Activated T-cell treated with anti-CD3 and anti-CD28 coated beads, Interleukin-2, amount 50 U/mL, for 24 hours (primary cell): ENCODE measurements at regions not wholly inside any gene's neighbourhood (a gene's known extent, or its start where the extent isn't known, plus 50 kb on each side); places are given as distances from the start of the nearest gene placed in this dataset.

Experiments used
- DNase-seq: peaks from one replicate; pipeline ENCODE4 v3.0.0-alpha.2; 2020
- H3K27ac Mint-ChIP-seq: 2 replicates; pipeline ENCODE4 v1.8.0; 2020; ENCODE audit warnings: mild to moderate bottlenecking, mixed read lengths
- H3K27me3 Mint-ChIP-seq: 2 replicates; pipeline ENCODE4 v1.8.0; 2020; ENCODE audit warnings: mixed read lengths
- H3K36me3 Mint-ChIP-seq: 2 replicates; pipeline ENCODE4 v1.8.0; 2020; ENCODE audit warnings: low read depth, mixed read lengths
- H3K4me1 Mint-ChIP-seq: 2 replicates; pipeline ENCODE4 v1.8.0; 2020; ENCODE audit warnings: low read depth, mixed read lengths
- H3K4me3 Mint-ChIP-seq: 2 replicates; pipeline ENCODE4 v1.8.0; 2020; ENCODE audit warnings: mild to moderate bottlenecking, moderate library complexity, mixed read lengths
- H3K9me3 Mint-ChIP-seq: 2 replicates; pipeline ENCODE4 v1.8.0; 2020; ENCODE audit warnings: mixed read lengths

DNA sequence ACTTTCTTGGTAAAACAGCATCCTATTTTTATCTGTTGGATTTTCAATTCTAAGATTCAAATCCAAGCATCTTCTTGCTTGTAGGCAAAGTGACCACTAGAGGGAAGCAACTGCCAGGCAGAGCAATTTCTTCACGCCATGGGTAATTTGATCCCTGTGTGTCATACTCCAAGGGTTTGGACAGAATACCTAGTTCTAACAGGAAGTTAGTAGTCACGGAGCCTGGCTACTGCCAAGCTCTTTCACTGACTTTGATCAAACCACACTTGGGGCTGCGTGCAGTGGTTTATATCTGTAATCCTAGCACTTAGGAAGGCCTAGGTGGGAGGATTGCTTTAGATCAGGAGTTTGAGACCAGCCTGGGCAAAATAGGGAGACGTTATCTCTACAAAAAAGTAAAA is 473.6 kb upstream of the TNC start:
- H3K27ac Mint-ChIP-seq: no peak overlapping the region
- H3K4me3 Mint-ChIP-seq: no peak overlapping the region
- no peaks in the 10 kb centered on the region for H3K36me3 Mint-ChIP-seq
- no peak for DNase-seq
- no peaks in the 10 kb centered on the region for H3K9me3 Mint-ChIP-seq
- H3K27me3 Mint-ChIP-seq: peaks cover 26% of the 10 kb centered on the region
- H3K4me1 Mint-ChIP-seq: no peaks in the 10 kb centered on the region

DNA sequence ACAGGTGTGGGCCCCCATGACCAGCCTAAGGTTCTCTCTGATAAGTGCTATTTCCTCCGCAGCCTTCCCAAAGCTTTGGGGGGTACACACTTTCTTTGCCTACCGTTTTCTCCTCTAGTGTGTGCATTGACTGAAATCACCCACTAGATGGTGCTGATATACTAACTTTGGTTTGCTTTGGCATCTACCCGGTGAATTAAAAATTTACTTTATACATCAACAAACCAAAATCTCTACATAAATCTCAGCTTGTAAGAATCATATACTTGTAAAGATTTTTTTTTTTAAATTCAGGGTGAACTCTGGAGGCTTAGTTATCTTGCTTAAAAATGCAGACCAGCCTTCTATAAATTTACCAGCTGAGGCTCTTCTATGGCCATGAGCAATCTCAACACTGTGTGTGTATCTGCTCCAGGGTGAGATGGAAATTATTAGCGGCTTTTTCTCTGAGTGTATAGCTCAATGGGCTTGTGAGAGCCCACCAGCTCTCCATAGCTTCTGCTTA is 475.7 kb upstream of the TNC start:
- Mint-ChIP-seq H3K27me3 (peaks cover 44% of the 10 kb centered on the region), H3K36me3 (no peaks in the 10 kb centered on the region), H3K9me3 (no peaks in the 10 kb centered on the region), H3K27ac (no peak overlapping the region), H3K4me1 (no peaks in the 10 kb centered on the region), H3K4me3 (no peak overlapping the region)
- DNase-seq: no peak

DNA sequence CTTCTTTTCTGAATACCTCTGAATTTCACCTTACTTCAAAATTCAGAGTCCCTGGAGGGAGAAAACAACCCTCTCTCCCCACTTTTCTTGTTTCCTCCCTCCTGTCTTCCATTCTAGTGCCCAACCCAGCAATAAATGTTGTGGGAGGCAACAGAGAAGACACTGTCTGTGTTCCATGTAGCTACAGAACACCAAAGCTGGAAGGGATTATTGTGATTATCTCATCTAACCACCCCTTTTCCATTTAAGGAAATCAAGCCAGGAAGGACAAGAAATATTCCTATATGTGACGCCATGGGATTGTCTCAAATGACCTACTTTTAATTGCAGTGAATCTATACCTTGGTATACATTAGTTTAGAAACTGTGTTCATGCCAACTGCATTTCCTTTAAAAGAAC is 476.6 kb upstream of the TNC start:
- no peaks in the 10 kb centered on the region for H3K4me1 Mint-ChIP-seq
- H3K27me3 Mint-ChIP-seq: peaks cover 44% of the 10 kb centered on the region
- no peak overlapping the region for H3K27ac Mint-ChIP-seq
- H3K9me3 Mint-ChIP-seq: no peaks in the 10 kb centered on the region
- no peaks in the 10 kb centered on the region for H3K36me3 Mint-ChIP-seq
- DNase-seq: no peak
- no peak overlapping the region for H3K4me3 Mint-ChIP-seq

DNA sequence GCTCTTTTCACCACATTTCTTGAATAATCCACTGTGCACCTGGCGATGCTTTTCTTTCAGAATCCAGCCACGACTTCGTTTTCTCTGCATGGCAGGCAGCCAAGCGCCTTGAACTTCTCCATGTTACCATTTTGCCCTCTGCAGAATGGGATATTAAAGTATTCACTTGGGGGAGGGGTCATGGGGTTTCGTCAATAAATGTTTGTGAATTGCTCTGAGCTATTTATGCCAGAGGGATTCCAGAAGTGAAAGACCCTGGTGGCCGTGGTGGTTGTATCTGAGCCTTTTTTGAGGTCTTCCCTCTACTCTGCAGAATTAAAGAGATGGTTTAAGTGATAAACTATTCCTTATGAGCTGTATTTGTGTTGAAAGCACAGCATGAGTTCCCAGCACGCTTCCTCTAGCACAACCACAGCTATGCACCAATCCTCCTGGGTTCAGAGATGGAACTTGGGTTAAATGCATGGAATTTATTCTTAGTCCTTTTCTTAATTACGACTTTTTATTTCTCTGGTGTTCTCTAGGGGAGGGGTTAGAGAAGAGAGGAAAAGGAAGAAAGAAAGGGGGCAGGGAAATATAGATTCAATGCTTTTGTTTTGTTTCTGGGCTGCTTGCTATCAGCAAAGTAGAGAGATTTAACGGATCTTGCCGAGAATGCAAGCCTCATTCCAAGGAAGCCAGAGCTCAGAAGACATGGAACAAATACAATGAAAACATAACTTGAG is 478.2 kb upstream of the TNC start:
- no peaks in the 10 kb centered on the region for H3K36me3 Mint-ChIP-seq

DNA sequence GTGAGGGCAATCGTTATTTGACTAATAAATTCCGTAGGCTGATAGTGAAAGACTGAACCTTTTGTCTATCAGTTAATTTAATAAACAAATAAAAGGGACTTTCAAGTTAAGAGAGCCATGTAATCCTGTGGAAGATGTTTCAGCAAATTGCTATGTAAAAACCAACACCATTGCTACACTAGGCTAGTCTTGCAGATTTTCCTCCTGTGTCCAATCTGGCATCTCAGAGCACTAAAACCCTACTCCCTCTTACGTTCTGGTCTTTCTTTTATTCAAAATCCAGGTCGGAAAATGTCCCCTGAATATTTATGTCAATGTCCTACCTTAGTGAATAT is 478.8 kb upstream of the TNC start:
- no peaks in the 10 kb centered on the region for H3K4me1 Mint-ChIP-seq
- no peak for DNase-seq
- no peak overlapping the region for H3K27ac Mint-ChIP-seq
- no peaks in the 10 kb centered on the region for H3K36me3 Mint-ChIP-seq
- H3K9me3 Mint-ChIP-seq: no peaks in the 10 kb centered on the region
- peaks cover 47% of the 10 kb centered on the region for H3K27me3 Mint-ChIP-seq
- no peak overlapping the region for H3K4me3 Mint-ChIP-seq

More for the DNA sequence above, 478.2 kb upstream of the TNC start:
- DNase-seq: no peak
- Mint-ChIP-seq H3K4me3 (no peak overlapping the region), H3K9me3 (no peaks in the 10 kb centered on the region), H3K4me1 (no peaks in the 10 kb centered on the region), H3K27ac (no peak overlapping the region), H3K27me3 (peaks cover 47% of the 10 kb centered on the region)

DNA sequence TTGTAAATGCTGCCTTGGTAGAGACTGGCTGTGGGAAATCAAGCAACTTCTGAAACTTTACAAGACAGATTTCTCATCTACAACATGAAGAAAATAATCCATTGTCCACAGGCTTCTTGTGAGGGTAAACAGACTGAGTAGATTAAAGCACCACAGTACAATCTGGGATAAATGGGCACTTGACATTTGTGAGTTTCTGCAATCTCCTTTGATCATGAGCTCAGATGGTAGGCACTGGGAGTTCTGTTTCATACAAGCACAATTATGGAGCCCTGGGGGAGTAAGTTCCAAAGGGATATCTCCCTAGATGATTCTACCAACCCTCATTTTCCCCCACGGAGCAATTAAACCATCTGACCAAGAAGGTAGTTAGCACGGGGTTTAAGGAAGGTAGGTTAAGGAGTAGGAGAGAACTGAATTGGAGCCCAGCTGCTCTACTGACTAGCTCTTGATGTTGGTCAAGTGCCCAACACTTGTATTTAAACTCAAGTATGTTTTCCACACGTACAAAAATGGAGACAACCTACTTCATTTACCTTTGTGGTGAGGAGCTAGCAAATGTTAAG is 479.5 kb upstream of the TNC start:
- H3K36me3 Mint-ChIP-seq: no peaks in the 10 kb centered on the region
- H3K27ac Mint-ChIP-seq: no peak overlapping the region
- no peaks in the 10 kb centered on the region for H3K4me1 Mint-ChIP-seq
- DNase-seq: no peak
- H3K4me3 Mint-ChIP-seq: no peak overlapping the region
- H3K27me3 Mint-ChIP-seq: peaks cover 47% of the 10 kb centered on the region
- no peaks in the 10 kb centered on the region for H3K9me3 Mint-ChIP-seq

DNA sequence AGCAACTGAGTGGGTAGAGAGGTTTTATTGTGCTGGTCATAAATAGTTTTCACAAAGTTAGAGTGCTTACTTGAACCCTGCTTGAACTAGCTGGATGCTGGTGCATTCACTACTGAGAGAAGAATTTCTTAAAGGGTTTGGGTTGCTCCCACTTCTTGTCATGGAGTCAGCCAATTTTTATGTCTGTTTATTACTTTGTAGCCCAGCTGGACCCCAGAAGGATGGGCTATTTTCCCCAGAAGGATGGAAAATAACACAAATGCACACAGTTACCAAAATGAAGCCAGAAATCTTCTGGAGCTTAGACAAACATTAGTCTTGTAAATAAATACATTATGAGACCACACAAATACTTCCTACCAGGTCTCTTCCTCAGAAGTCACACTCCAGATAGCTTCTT is 480.8 kb upstream of the TNC start:
- H3K4me3 Mint-ChIP-seq: no peak overlapping the region
- H3K4me1 Mint-ChIP-seq: no peaks in the 10 kb centered on the region
- H3K27me3 Mint-ChIP-seq: peaks cover 41% of the 10 kb centered on the region

DNA sequence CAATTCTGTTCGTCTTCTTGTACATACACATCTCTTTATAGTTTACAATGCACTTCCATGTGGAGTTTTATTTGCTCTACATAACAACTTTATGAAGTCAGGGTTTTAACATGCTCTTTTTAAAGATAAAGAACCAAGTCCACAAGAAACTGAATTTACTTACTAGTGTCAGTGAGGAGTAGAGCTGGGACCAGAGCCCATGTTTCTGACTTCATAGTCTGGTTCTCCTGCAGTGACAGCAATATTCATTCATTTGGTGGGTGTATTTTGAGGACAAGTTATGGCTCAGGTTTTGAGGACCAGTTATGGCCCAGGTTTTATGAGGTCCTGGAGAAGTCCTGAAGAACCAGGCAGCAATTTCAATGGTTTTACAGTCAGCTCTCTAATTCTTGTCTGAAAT is 481.9 kb upstream of the TNC start:
- Mint-ChIP-seq H3K4me3 (no peak overlapping the region), H3K36me3 (no peaks in the 10 kb centered on the region), H3K27me3 (peaks cover 30% of the 10 kb centered on the region), H3K4me1 (no peaks in the 10 kb centered on the region), H3K9me3 (no peaks in the 10 kb centered on the region), H3K27ac (no peak overlapping the region)
- DNase-seq: no peak

More for the DNA sequence above, 480.8 kb upstream of the TNC start:
- Mint-ChIP-seq H3K9me3 (no peaks in the 10 kb centered on the region), H3K36me3 (no peaks in the 10 kb centered on the region), H3K27ac (no peak overlapping the region)
- DNase-seq: no peak

DNA sequence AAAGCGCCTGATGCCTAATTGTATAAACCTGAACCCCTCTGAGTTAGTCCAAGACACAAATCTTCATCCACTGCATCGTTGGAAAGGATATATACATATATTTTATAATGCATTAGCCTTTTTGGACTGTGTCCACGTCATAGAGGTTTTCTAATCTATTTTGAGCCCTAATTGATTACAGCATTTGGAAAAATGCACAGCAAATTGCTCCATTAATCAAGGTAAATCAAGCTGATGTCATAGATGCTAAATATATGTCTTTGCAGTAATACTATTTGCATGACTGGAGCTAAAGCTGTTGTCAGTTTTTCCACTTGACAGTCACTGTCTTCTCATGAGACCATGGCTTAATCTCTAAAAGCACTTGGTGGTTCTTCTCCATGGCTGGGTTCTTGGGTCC is 483.5 kb upstream of the TNC start:
- Mint-ChIP-seq H3K27ac (no peak overlapping the region), H3K4me3 (no peak overlapping the region), H3K36me3 (no peaks in the 10 kb centered on the region), H3K9me3 (no peaks in the 10 kb centered on the region), H3K4me1 (no peaks in the 10 kb centered on the region), H3K27me3 (peaks cover 25% of the 10 kb centered on the region)
- DNase-seq: no peak

DNA sequence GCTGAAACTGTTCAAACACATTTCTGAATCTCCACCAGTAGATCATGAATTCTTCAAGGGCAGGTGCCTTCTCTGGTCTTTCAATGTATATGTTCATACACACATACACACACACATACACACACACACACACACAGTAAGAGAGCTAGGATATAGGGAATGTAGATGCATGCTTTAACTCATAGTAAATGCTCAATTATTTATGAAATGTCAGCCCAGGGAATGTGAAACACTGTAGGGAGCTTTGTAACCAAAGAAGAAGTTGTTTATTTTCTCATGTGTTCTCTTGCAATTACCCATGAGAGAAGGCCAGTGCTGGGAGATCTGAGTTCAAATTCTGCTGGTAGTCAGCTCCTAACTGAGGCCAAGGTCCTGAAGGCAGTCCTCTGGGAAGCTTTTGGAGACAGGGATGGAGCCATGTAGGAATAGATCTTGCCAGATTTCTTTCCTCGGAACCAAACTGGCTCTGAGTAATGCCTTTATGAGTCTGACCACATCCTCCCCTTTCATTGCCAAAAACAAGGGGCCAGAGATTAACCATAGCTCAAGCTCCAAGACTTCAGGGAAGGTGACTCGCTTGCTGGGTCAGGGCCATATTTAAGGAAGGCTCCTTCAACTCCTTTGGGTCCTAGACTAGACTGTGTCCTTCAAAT is 487.0 kb upstream of the TNC start:
- Mint-ChIP-seq H3K9me3 (no peaks in the 10 kb centered on the region), H3K27me3 (peaks cover 3% of the 10 kb centered on the region), H3K27ac (no peak overlapping the region), H3K36me3 (no peaks in the 10 kb centered on the region), H3K4me1 (no peaks in the 10 kb centered on the region), H3K4me3 (no peak overlapping the region)
- no peak for DNase-seq

DNA sequence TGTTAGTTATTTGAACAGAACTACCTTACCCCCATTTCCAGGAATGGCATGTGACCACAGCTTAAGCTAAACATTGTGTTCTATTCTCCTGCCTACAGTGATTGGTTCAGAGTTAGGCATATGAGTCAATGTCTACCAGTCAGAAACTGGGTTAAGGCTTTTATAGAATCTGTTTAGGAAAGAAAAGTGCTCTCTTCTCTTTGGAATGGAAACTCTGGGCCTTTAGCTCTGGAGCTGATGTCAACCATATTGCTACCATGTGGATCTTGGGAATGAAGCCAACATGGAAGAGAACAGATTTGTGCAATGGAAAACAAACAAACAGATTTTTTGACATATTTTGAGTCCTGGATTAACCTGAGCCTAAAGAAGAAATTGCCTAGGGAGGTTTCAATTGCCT is 488.9 kb upstream of the TNC start:
- no peaks in the 10 kb centered on the region for H3K4me1 Mint-ChIP-seq
- no peaks in the 10 kb centered on the region for H3K36me3 Mint-ChIP-seq
- no peak overlapping the region for H3K27ac Mint-ChIP-seq
- peaks cover 3% of the 10 kb centered on the region for H3K27me3 Mint-ChIP-seq
- no peak overlapping the region for H3K4me3 Mint-ChIP-seq
- H3K9me3 Mint-ChIP-seq: no peaks in the 10 kb centered on the region
- DNase-seq: no peak

DNA sequence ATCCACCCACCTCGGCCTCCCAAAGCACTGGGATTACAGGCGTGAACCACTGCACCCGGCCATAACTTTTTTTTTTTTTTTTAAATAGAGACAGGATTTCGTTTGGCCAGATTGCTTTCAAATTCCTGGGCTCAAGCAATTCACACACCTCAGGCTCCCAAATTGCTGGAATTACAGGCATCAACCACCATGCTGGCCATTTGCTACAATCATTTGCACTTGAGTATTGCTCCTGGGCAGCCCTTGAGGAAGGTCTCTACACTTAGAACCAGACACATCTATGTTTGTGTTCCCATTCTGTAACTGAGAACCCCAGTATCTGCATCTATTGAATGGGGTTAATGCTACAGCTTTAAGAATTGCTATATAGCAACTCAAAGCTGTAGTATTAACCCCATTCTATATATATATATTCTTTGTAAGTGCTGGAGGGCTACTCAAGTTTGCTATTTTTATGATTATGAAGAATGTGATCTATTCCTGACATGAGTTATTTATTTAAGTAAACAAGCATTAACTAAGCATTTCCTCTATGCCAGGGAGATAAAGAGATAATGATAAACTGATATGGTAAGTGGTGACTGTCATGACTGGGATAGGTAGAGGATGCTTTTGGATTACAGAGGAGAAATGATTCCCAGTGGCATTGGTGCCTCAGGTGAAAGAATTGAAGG is 496.5 kb upstream of the TNC start:
- Mint-ChIP-seq H3K27me3 (peaks cover 18% of the 10 kb centered on the region), H3K4me1 (no peaks in the 10 kb centered on the region), H3K36me3 (no peaks in the 10 kb centered on the region), H3K9me3 (no peaks in the 10 kb centered on the region), H3K27ac (no peak overlapping the region), H3K4me3 (no peak overlapping the region)
- no peak for DNase-seq

DNA sequence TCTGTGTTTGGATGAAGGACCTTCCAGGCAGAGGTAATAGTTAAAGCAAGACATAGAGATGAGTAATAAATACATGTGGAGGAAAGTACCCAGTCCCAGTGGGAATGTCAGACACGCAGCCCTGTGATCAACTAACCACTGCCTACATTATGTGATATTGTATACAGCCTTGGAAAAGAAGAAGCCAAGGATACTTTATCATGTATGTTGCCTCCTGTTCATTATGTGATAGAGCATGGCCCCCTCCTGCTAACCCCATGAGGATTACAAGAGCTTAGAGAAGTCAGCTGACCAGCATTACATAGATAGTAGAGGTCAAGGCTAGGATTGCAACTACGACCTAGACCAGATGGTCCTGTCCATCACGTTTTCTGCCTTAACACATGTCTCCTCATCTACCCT is 497.0 kb upstream of the TNC start:
- no peak for DNase-seq
- H3K27me3 Mint-ChIP-seq: peaks cover 18% of the 10 kb centered on the region
- H3K36me3 Mint-ChIP-seq: no peaks in the 10 kb centered on the region
- H3K4me3 Mint-ChIP-seq: no peak overlapping the region
- peaks cover under 1% of the 10 kb centered on the region for H3K9me3 Mint-ChIP-seq
- no peaks in the 10 kb centered on the region for H3K4me1 Mint-ChIP-seq
- no peak overlapping the region for H3K27ac Mint-ChIP-seq

DNA sequence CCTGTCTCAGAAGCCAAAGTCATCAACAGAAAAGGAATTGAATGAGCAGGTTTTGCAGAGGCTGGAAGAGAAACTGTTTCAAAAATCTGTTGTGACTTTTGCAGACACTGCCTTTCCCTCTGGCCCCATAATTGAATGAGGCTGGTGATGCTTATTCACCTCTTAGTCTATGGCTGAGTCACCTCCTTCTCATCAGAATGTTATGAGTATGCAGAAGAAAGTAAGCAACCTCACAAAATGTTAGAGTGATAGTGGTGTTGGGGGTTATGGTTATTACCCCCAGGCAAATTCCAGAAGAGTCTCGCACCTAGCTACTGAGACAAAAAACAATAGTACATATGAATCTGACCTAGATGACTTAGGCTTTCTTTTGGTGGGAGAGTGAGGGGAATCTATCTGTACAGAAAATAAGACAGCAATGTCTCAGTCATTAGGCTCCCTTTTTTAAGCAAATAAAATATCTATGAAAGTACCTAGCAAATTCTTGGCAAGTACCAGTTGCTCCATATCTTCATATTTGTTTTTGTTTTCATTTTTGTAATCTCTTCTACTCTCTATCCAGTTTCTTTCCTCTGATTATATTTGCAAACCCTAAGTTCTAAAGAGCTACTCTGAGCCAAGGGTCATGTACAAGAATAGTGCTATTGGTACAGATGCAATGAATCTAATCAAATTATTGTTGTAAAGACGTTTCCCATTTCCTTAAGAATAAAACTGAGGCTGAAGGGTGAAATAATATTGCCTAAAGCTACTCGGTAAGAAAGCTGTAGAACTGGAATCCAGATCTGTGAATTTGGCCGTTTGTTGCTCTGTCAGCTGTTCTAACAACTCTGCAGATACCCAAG is 498.1 kb upstream of the TNC start:
- H3K9me3 Mint-ChIP-seq: peaks cover 6% of the 10 kb centered on the region
- no peak for DNase-seq
- H3K27ac Mint-ChIP-seq: no peak overlapping the region
- H3K27me3 Mint-ChIP-seq: peaks cover 15% of the 10 kb centered on the region
- no peak overlapping the region for H3K4me3 Mint-ChIP-seq
- H3K36me3 Mint-ChIP-seq: no peaks in the 10 kb centered on the region
- no peaks in the 10 kb centered on the region for H3K4me1 Mint-ChIP-seq
